ENCODE measurements at regions not wholly inside any gene's neighbourhood (a gene's known extent, or its start where the extent isn't known, plus 50 kb on each side); places are given as distances from the start of the nearest gene placed in this dataset.

- 92% methylated on average over 2 of the region's 2 CpGs for WGBS (ENCODE audit: low lambda C conversion rate, missing lambda C conversion rate)
- Histone ChIP-seq H3K36me3 (replicated peaks; ENCODE audit: insufficient read depth, low read depth) (no peaks in the 10 kb centered on the region), H3K79me2 (no peaks in the 10 kb centered on the region), H3K27me3 (no peaks in the 10 kb centered on the region), H3K4me2 (no peak overlapping the region), H4K20me1 (ENCODE audit: insufficient read depth, poor library complexity, severe bottlenecking) (no peaks in the 10 kb centered on the region), H3K4me1 (ENCODE audit: insufficient read depth) (no peaks in the 10 kb centered on the region), H3K9me3 (ENCODE audit: low read depth) (peaks cover 11% of the 10 kb centered on the region), H3K9me2 (replicated peaks; ENCODE audit: insufficient read depth) (no peaks in the 10 kb centered on the region), H2AFZ (no peak overlapping the region), H3K4me3 (no peak overlapping the region), H3K27ac (no peak overlapping the region)
- TF ChIP-seq CTCF (IDR thresholded peaks at IDR 0.05; ENCODE audit: poor library complexity) (no peak), EZH2 (IDR thresholded peaks at IDR 0.05; ENCODE audit: borderline replicate concordance) (no peak), EZH2phosphoT487 (IDR thresholded peaks at IDR 0.05; ENCODE audit: low read depth, severe bottlenecking, unreplicated experiment) (no peak)
- no peak for DNase-seq (ENCODE audit: low spot score)
These were observed 141.7 kb downstream of the RBM43 start for GRCh38 chr2:151120011-151120410.

- H2AFZ ChIP-seq: no peak overlapping the region
- no peak for DNase-seq (ENCODE audit: low spot score)
- H3K27ac ChIP-seq: no peak overlapping the region
- H3K9me3 ChIP-seq (ENCODE audit: low read depth): peaks cover 11% of the 10 kb centered on the region
- no peak overlapping the region for H3K4me2 ChIP-seq
- H3K36me3 ChIP-seq (replicated peaks; ENCODE audit: insufficient read depth, low read depth): no peaks in the 10 kb centered on the region
- H3K9me2 ChIP-seq (replicated peaks; ENCODE audit: insufficient read depth): no peaks in the 10 kb centered on the region
- no peak overlapping the region for H3K4me3 ChIP-seq
- no peak for TF ChIP-seq EZH2 (IDR thresholded peaks at IDR 0.05; ENCODE audit: borderline replicate concordance)
- no peak for TF ChIP-seq CTCF (IDR thresholded peaks at IDR 0.05; ENCODE audit: poor library complexity)
- no peak for TF ChIP-seq EZH2phosphoT487 (IDR thresholded peaks at IDR 0.05; ENCODE audit: low read depth, severe bottlenecking, unreplicated experiment)
- no peaks in the 10 kb centered on the region for H3K4me1 ChIP-seq (ENCODE audit: insufficient read depth)
- H4K20me1 ChIP-seq (ENCODE audit: insufficient read depth, poor library complexity, severe bottlenecking): no peaks in the 10 kb centered on the region
- no peaks in the 10 kb centered on the region for H3K27me3 ChIP-seq
- H3K79me2 ChIP-seq: no peaks in the 10 kb centered on the region
These were observed 142.3 kb downstream of the RBM43 start for GRCh38 chr2:151119374-151119773.

- H3K27me3 ChIP-seq: no peaks in the 10 kb centered on the region
- H3K9me3 ChIP-seq (ENCODE audit: low read depth): peaks cover 11% of the 10 kb centered on the region
- TF ChIP-seq CTCF (IDR thresholded peaks at IDR 0.05; ENCODE audit: poor library complexity) (no peak), EZH2phosphoT487 (IDR thresholded peaks at IDR 0.05; ENCODE audit: low read depth, severe bottlenecking, unreplicated experiment) (no peak), EZH2 (IDR thresholded peaks at IDR 0.05; ENCODE audit: borderline replicate concordance) (no peak)
- H3K36me3 ChIP-seq (replicated peaks; ENCODE audit: insufficient read depth, low read depth): no peaks in the 10 kb centered on the region
- no peak overlapping the region for H3K27ac ChIP-seq
- H3K4me2 ChIP-seq: no peak overlapping the region
- no peak overlapping the region for H3K4me3 ChIP-seq
- no peak overlapping the region for H2AFZ ChIP-seq
- no peaks in the 10 kb centered on the region for H4K20me1 ChIP-seq (ENCODE audit: insufficient read depth, poor library complexity, severe bottlenecking)
- no peaks in the 10 kb centered on the region for H3K4me1 ChIP-seq (ENCODE audit: insufficient read depth)
- H3K79me2 ChIP-seq: no peaks in the 10 kb centered on the region
- H3K9me2 ChIP-seq (replicated peaks; ENCODE audit: insufficient read depth): no peaks in the 10 kb centered on the region
- DNase-seq (ENCODE audit: low spot score): no peak
These were observed 143.4 kb downstream of the RBM43 start for GRCh38 chr2:151118269-151118668.

GRCh38 chr2:151114874-151115273 lies 146.8 kb downstream of the RBM43 start:
- H3K79me2 ChIP-seq: no peaks in the 10 kb centered on the region
- DNase-seq (ENCODE audit: low spot score): no peak
- H4K20me1 ChIP-seq (ENCODE audit: insufficient read depth, poor library complexity, severe bottlenecking): no peaks in the 10 kb centered on the region
- 68% methylated on average over 3 of the region's 3 CpGs for WGBS (ENCODE audit: low lambda C conversion rate, missing lambda C conversion rate)
- H3K4me2 ChIP-seq: no peak overlapping the region
- TF ChIP-seq EZH2 (IDR thresholded peaks at IDR 0.05; ENCODE audit: borderline replicate concordance): no peak
- TF ChIP-seq CTCF (IDR thresholded peaks at IDR 0.05; ENCODE audit: poor library complexity): no peak
- no peak for TF ChIP-seq EZH2phosphoT487 (IDR thresholded peaks at IDR 0.05; ENCODE audit: low read depth, severe bottlenecking, unreplicated experiment)
- no peaks in the 10 kb centered on the region for H3K36me3 ChIP-seq (replicated peaks; ENCODE audit: insufficient read depth, low read depth)
- H3K4me1 ChIP-seq (ENCODE audit: insufficient read depth): no peaks in the 10 kb centered on the region
- H3K4me3 ChIP-seq: no peak overlapping the region
- H3K9me3 ChIP-seq (ENCODE audit: low read depth): peaks cover 11% of the 10 kb centered on the region
- no peak overlapping the region for H2AFZ ChIP-seq
- H3K27me3 ChIP-seq: no peaks in the 10 kb centered on the region
- H3K9me2 ChIP-seq (replicated peaks; ENCODE audit: insufficient read depth): no peaks in the 10 kb centered on the region
- H3K27ac ChIP-seq: no peak overlapping the region
